ENCODE measurements at regions not wholly inside any gene's neighbourhood (a gene's known extent, or its start where the extent isn't known, plus 50 kb on each side); places are given as distances from the start of the nearest gene placed in this dataset.

DNA sequence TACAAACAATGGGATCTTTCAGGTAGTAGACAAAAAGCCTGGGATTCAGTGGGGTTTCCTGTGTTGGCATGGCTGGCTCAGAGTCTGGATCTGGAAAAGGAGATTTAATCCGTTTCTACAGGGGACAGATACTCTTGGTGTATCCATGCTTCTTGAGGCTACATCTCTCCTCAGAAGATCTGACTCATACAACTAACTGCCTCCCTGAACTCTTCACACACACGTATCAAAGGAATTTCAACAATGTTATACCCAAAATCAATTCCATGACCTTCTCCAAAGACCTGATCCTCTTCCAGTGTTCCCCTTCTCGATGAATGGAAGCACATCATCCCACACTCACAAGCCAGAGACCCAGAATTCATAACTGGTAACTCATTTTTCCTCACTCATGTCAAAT is 435.3 kb upstream of the NBEA start:
- TF ChIP-seq RAD21 (IDR thresholded peaks at IDR 0.05) (no peak), RXRA (IDR thresholded peaks at IDR 0.05) (no peak), HNF4A (conservative IDR thresholded peaks at IDR 0.05) (no peak), YY1 (IDR thresholded peaks at IDR 0.05) (no peak), SP1 (IDR thresholded peaks at IDR 0.05) (no peak), HNF4G (IDR thresholded peaks at IDR 0.05) (no peak)
- TF ChIP-seq, protein P1, sequence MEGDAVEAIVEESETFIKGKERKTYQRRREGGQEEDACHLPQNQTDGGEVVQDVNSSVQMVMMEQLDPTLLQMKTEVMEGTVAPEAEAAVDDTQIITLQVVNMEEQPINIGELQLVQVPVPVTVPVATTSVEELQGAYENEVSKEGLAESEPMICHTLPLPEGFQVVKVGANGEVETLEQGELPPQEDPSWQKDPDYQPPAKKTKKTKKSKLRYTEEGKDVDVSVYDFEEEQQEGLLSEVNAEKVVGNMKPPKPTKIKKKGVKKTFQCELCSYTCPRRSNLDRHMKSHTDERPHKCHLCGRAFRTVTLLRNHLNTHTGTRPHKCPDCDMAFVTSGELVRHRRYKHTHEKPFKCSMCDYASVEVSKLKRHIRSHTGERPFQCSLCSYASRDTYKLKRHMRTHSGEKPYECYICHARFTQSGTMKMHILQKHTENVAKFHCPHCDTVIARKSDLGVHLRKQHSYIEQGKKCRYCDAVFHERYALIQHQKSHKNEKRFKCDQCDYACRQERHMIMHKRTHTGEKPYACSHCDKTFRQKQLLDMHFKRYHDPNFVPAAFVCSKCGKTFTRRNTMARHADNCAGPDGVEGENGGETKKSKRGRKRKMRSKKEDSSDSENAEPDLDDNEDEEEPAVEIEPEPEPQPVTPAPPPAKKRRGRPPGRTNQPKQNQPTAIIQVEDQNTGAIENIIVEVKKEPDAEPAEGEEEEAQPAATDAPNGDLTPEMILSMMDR (IDR thresholded peaks at IDR 0.05; ENCODE audit: low read depth, low read length, missing input control), result no peak
- TF ChIP-seq, protein P2, sequence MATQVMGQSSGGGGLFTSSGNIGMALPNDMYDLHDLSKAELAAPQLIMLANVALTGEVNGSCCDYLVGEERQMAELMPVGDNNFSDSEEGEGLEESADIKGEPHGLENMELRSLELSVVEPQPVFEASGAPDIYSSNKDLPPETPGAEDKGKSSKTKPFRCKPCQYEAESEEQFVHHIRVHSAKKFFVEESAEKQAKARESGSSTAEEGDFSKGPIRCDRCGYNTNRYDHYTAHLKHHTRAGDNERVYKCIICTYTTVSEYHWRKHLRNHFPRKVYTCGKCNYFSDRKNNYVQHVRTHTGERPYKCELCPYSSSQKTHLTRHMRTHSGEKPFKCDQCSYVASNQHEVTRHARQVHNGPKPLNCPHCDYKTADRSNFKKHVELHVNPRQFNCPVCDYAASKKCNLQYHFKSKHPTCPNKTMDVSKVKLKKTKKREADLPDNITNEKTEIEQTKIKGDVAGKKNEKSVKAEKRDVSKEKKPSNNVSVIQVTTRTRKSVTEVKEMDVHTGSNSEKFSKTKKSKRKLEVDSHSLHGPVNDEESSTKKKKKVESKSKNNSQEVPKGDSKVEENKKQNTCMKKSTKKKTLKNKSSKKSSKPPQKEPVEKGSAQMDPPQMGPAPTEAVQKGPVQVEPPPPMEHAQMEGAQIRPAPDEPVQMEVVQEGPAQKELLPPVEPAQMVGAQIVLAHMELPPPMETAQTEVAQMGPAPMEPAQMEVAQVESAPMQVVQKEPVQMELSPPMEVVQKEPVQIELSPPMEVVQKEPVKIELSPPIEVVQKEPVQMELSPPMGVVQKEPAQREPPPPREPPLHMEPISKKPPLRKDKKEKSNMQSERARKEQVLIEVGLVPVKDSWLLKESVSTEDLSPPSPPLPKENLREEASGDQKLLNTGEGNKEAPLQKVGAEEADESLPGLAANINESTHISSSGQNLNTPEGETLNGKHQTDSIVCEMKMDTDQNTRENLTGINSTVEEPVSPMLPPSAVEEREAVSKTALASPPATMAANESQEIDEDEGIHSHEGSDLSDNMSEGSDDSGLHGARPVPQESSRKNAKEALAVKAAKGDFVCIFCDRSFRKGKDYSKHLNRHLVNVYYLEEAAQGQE (IDR thresholded peaks at IDR 0.05), result no peak

All from liver (tissue), 3 donors.